GM19455 (cell line): ENCODE measurements at regions not wholly inside any gene's neighbourhood (a gene's known extent, or its start where the extent isn't known, plus 50 kb on each side); places are given as distances from the start of the nearest gene placed in this dataset.
"Not testable (repeated sequence)": the region's sequence is repeated elsewhere in the genome, so short reads cannot be mapped to it uniquely, and the experiment has no call there.

ENCODE experiments used
- ATAC-seq: cut with Tn5 transposase; IDR thresholded peaks from one replicate; pipeline ENCODE4 v1.9.1; 2021; ENCODE audit not compliant: unreplicated experiment

DNA sequence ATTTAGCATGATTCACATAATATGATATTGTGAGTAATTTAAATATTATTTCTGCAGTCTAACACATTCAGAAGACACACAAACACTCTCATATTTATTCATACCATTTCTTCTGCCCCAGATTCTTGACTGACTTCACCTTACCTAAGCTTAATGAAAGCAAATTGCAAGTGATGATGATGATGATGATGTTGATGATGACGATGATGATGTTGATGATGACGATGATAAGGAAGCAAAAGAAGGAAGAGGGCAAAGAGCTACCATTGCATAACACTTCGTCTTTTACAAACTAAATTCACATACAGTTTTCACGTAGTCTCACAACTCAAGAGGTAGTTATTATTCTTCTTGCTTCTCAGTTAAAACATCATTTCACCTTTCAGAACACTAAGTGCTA is 404.7 kb downstream of the NAF1 start:
- no peak for ATAC-seq

GRCh38 chr4:162740228-162740627 is 426.5 kb downstream of the NAF1 start:
- not testable (repeated sequence) for ATAC-seq

DNA sequence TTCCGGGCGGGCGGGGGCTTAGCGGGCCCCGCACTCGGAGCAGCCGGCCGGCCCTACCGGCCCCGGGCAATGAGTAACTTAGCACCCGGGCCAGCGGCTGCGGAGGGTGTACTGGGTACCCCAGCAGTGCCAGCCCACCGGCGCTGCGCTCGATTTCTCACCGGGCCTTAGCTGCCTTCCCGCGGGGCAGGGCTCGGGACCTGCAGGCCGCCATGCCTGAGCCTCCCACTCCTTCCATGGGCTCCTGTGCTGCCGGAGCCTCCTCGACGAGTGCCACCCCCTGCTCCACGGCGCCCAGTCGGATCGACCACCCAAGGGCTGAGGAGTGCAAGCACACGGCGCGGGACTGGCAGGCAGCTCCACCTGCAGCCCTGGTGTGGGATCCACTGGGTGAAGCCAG is 427.1 kb downstream of the NAF1 start:
- not testable (repeated sequence) for ATAC-seq

- ATAC-seq: no peak
These were observed 433.8 kb downstream of the NAF1 start for GRCh38 chr4:162732876-162733275.

GRCh38 chr4:162727766-162728165 is 438.9 kb downstream of the NAF1 start:
- no peak for ATAC-seq

- no peak for ATAC-seq
These were observed 439.5 kb downstream of the NAF1 start for GRCh38 chr4:162727232-162727631.

GRCh38 chr4:162715401-162715800 is 451.3 kb downstream of the NAF1 start:
- no peak for ATAC-seq

DNA sequence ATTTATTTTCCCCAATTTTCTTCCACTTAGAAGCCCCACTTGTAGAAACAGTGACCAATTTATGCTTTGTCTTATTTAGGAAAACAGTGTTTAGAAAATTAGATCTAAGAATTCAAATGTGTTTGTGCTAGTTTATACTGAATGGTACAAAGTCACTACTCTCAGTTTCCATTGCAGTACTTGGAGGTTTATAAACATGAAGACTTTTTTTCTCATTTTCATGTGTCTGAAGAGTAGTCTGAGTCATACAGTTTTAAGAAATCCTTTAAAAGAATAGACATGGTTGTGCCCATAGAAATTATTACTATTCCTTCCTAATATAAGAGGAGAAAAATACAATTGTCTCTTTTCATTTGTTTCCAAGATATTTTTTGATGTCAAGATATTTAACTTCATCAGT is 458.7 kb downstream of the NAF1 start:
- ATAC-seq: no peak

DNA sequence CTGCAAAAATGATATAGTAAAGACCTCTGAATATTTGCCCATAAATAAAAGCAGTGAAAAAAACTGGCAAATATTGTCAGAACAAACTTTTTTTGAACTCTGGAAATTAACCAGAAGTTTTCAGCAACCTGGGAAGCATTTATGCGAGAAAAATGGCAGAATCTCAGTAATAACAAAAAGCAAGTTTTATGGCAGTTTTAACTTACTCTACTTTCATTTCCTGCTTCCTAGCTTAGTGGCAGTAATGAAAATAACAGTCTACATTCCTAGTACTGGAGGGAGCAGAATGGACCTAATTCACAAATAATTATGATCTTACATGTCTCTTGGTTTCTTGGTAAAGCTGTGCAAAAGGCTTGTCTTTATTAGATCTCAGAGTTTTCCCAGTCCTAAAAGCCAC is 460.1 kb downstream of the NAF1 start:
- no peak for ATAC-seq

- no peak for ATAC-seq
These were observed 460.6 kb downstream of the NAF1 start for GRCh38 chr4:162706051-162706450.

DNA sequence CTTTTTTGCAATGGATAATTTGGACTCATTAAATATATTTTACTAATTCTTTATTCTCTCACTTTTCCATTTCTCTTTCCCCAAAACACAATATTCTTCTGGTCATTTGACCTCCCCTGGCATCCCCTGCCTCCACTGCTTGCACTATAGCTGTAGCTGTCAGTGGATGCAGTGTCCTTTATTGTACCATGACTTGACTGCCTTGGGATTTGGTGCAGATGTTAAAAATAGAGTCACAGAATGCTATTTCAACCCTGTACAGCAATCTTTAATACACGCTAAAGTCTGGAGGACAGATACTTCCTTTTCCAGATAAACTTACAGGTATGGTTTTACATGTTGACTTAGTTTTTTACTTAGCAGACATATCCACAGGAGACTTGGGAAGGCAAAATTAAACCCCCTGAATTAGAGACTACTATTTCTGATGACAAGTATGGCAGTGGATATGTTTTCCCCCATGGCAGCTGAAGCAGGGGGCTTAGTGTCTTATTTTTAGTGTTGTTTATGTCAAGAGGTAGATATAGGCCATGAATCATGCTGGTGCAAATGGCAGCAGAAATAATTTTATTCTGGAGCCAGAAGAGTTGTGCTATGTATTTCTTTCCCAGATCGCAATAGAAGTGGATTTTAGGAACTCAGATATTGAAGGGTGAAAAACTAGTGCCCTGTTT is 461.4 kb downstream of the NAF1 start:
- no peak for ATAC-seq

- no peak for ATAC-seq
These were observed 465.8 kb downstream of the NAF1 start for GRCh38 chr4:162700815-162701361.

- no peak for ATAC-seq
These were observed 466.3 kb downstream of the NAF1 start for GRCh38 chr4:162700358-162700757.

DNA sequence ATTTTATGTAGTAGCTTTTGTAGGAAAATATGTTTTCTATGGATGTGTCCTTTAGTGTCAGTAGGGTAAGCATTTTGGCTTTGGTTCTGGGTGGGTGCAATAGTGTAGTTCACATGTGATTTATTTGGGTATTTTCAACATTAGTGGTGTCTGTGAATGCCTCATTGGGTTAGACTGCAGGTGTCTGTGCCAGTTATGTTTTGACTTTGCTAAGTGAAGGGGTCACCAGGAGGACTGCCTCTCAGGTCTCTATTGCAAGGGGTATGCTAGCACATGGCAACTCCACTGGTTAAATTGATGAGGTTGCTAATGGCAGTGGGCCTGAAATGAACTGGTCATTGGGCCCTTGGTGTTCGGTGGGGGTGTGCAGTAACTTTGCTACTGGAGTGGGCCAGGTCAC is 467.1 kb downstream of the NAF1 start:
- ATAC-seq: no peak

DNA sequence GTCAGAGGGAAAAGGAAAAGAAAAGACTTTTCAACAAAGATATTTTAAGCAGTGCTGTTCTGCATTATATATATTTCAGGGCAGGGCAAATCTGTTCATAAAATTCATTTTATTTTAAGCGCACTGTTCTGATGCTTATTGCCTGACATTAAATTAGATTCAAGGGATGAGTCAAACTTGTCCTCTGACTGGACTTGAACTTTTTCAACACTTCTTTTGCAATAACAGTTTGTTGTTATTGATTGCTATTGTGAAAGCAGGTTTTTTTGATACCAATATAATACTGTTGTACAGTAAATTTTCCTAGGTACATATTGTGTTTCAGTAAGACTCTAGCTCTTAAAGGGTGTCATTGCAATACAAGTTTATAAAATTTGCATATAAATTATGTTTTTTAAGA is 481.3 kb downstream of the NAF1 start:
- no peak for ATAC-seq

GRCh38 chr4:162684998-162685397 is 481.7 kb downstream of the NAF1 start:
- no peak for ATAC-seq

DNA sequence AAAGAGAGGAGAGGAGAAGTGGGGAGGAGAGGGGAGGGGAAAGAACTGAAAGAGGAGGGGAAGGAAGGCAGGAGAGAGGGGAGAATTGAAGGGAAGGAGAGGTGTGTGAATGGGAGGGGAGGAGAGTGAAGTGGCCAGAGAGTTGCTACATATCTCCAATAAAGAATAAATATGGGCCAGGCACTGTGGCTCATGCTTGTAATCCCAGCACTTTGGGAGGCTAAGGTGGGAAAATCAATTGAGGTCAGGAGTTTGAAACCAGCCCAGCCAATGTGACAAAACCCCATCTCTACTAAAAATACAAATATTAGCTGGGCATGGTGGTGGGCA is 482.4 kb downstream of the NAF1 start:
- ATAC-seq: no peak

- ATAC-seq: no peak
These were observed 482.9 kb downstream of the NAF1 start for GRCh38 chr4:162683659-162684370.

GRCh38 chr4:162682651-162683050 is 484.0 kb downstream of the NAF1 start:
- ATAC-seq: no peak

- no peak for ATAC-seq
These were observed 485.5 kb downstream of the NAF1 start for GRCh38 chr4:162681212-162681611.

- no peak for ATAC-seq
These were observed 491.0 kb downstream of the NAF1 start for GRCh38 chr4:162675661-162676060.

GRCh38 chr4:162661913-162662312 is 498.1 kb upstream of the FSTL5 start:
- no peak for ATAC-seq

DNA sequence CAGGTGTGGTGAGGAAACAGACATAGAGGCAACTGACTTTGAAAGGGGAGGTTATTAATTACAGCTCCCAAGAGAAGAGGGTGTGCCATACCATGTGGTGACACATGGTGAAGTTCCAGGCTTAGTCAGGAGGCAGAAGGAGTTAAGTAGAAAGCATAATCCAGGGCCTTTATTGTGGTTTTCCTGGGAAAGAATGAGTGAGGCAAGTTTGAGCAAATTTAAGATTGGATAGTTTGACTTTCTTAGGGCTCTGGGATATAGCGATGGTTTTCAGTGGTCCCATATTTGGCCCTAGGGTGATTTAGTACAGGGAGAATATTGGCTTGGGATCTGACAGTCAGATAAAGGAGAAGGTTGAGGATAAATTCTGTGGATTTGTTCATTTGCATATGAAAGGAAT is 495.9 kb upstream of the FSTL5 start:
- ATAC-seq: no peak
